GM23248 (cell line): ENCODE measurements at regions not wholly inside any gene's neighbourhood (a gene's known extent, or its start where the extent isn't known, plus 50 kb on each side); places are given as distances from the start of the nearest gene placed in this dataset.

ENCODE experiments used
- DNase-seq: peaks from one replicate; pipeline ENCODE4 v3.0.0-alpha.2; 2015
- H2AFZ ChIP-seq: fragments of 200-600 bp; sonication (generic); 2 replicates; pipeline ENCODE4 v1.6.1; 2016; ENCODE audit warnings: antibody characterized with exemption
- H3F3A ChIP-seq: fragments of 200-600 bp; sonication (generic); 2 replicates; pipeline ENCODE4 v1.6.1; 2016; ENCODE audit warnings: mild to moderate bottlenecking, antibody characterized with exemption, mixed run types; ENCODE audit not compliant: insufficient read depth
- H3K27ac ChIP-seq: fragments of 200-600 bp; sonication (generic); 2 replicates; pipeline ENCODE4 v1.5.1; 2016; ENCODE audit warnings: mild to moderate bottlenecking
- H3K27me3 ChIP-seq: fragments of 200-600 bp; sonication (generic); replicated peaks from 2 replicates; pipeline ENCODE4 v1.6.1; 2016; ENCODE audit warnings: mild to moderate bottlenecking; ENCODE audit not compliant: insufficient read depth
- H3K36me3 ChIP-seq: fragments of 200-600 bp; sonication (generic); 2 replicates; pipeline ENCODE4 v1.6.1; 2016; ENCODE audit warnings: low read depth, mild to moderate bottlenecking
- H3K4me1 ChIP-seq: fragments of 200-600 bp; sonication (generic); 2 replicates; pipeline ENCODE4 v1.6.1; 2016; ENCODE audit warnings: mild to moderate bottlenecking; ENCODE audit not compliant: insufficient read depth
- H3K4me2 ChIP-seq: fragments of 200-600 bp; sonication (generic); one replicate; pipeline ENCODE4 v1.6.1; 2016; ENCODE audit warnings: mild to moderate bottlenecking; ENCODE audit not compliant: unreplicated experiment
- H3K4me3 ChIP-seq: fragments of 200-600 bp; sonication (generic); 2 replicates; pipeline ENCODE4 v1.5.1; 2016; ENCODE audit warnings: mild to moderate bottlenecking
- H3K79me2 ChIP-seq: fragments of 200-600 bp; sonication (generic); 2 replicates; pipeline ENCODE4 v1.6.1; 2016; ENCODE audit warnings: mild to moderate bottlenecking; ENCODE audit not compliant: insufficient read depth
- H3K9ac ChIP-seq: fragments of 200-600 bp; sonication (generic); 2 replicates; pipeline ENCODE4 v1.6.1; 2016; ENCODE audit warnings: mild to moderate bottlenecking
- H3K9me2 ChIP-seq: fragments of 200-600 bp; sonication (generic); 2 replicates; pipeline ENCODE4 v1.6.1; 2016; ENCODE audit warnings: mixed run types, mild to moderate bottlenecking, moderate library complexity; ENCODE audit not compliant: insufficient read depth
- H3K9me3 ChIP-seq: fragments of 200-600 bp; sonication (generic); one replicate; pipeline ENCODE4 v1.6.1; 2017; ENCODE audit warnings: low read depth
- H4K20me1 ChIP-seq: fragments of 200-600 bp; sonication (generic); 2 replicates; pipeline ENCODE4 v1.6.0; 2016; ENCODE audit not compliant: insufficient read depth
- EZH2 ChIP-seq: fragments of 200-600 bp; sonication (generic); IDR thresholded peaks from 2 replicates; pipeline ENCODE4 v1.6.1; 2018; ENCODE audit warnings: antibody characterized with exemption, mild to moderate bottlenecking; ENCODE audit not compliant: insufficient read depth, poor library complexity, severe bottlenecking
- EZH2phosphoT487 ChIP-seq: fragments of 200-600 bp; sonication (generic); IDR thresholded peaks from 2 replicates; pipeline ENCODE4 v1.6.1; 2018; ENCODE audit warnings: antibody characterized with exemption, moderate library complexity, mild to moderate bottlenecking, low read depth; ENCODE audit not compliant: insufficient read depth
- WGBS, 2 experiments: methylation state at CpG; one replicate each; pipeline ENCODE4 v1.1.6; 2015 to 2017; ENCODE audit warnings: low lambda C conversion rate in 2 of 2, low coverage in 1 of 2; ENCODE audit errors: missing lambda C conversion rate in 2 of 2; 5-methylcytosine and 5-hydroxymethylcytosine counted together
- in situ Hi-C: fragments of 300-500 bp; cut with MboI; formaldehyde crosslinking; loops from 2 replicates; pipeline ENCODE4 v1.15.0; 2020

DNA sequence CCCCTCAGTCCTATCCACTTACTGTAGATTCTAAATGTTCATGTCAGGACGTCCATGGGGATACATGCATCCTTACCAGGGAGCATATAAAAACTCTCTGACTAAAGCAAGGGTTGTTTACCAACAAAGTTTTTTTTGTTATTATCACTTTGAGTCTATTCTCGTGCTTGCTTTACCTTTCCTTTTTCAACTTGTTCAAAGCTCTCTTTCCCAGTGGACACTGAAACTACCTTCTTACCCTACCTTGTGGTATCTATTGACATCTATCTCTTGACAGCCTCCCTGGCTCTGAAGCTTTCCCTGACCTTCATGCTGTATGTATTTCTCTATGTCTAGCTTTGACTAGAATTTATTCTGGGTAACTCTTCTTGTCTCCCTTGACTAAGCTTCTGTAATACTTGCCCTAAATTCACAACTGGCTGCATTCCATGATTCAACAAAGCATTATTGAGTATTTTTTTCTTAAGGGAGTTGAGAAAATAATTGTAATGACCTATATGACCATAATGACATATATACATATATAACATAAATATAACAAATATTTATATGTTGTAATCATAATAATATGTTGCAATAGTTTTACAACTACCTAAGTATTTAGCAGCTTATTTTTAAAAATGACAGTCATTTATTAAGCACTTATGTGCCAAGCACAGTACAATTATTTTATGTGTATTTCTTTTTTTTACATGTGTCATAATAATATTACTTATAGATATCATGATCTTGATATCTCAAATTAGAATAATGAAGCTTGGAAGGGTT is 403.4 kb upstream of the SPRY2 start:
- Histone ChIP-seq H3K4me3 (no peak overlapping the region), H4K20me1 (no peaks in the 10 kb centered on the region), H3K9ac (no peak overlapping the region), H3K4me1 (no peaks in the 10 kb centered on the region), H3K27me3 (no peaks in the 10 kb centered on the region), H3K9me3 (no peaks in the 10 kb centered on the region), H3K79me2 (no peaks in the 10 kb centered on the region), H3K9me2 (no peaks in the 10 kb centered on the region), H3K36me3 (no peaks in the 10 kb centered on the region), H3K4me2 (no peak overlapping the region), H3F3A (no peaks in the 10 kb centered on the region), H2AFZ (no peak overlapping the region), H3K27ac (no peak overlapping the region)
- DNase-seq: no peak
- in situ Hi-C loops: no loop called here
- no peak for TF ChIP-seq EZH2phosphoT487
- TF ChIP-seq EZH2: no peak
- WGBS, 2 experiments: 13 to 15% methylated on average over 2 of the region's 2 CpGs

DNA sequence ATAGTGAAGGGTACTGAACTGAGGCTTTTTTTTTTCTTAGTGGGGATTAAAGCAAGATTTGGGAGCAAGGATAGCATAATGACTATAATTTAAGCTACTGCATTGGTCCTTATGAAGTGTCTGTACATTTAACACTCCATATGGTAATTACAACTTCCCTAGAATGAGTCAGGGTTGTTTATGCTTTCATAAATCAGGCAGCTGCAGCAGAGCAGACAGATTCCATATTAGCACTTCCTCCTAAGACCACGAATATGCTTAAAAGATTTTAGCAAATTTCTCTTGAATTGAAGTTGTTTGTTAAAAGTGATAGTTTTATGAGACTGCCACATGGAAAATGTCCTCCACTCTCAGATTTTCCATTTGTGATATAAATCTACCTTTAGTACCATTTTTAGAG is 401.1 kb upstream of the SPRY2 start:
- Histone ChIP-seq H3K4me3 (no peak overlapping the region), H3K79me2 (no peaks in the 10 kb centered on the region), H3K9me3 (no peaks in the 10 kb centered on the region), H3F3A (no peaks in the 10 kb centered on the region), H3K9ac (no peak overlapping the region), H3K36me3 (no peaks in the 10 kb centered on the region), H2AFZ (no peak overlapping the region), H3K4me1 (no peaks in the 10 kb centered on the region), H4K20me1 (no peaks in the 10 kb centered on the region), H3K27me3 (no peaks in the 10 kb centered on the region), H3K4me2 (no peak overlapping the region), H3K9me2 (no peaks in the 10 kb centered on the region), H3K27ac (no peak overlapping the region)
- no peak for DNase-seq
- no peak for TF ChIP-seq EZH2
- in situ Hi-C loops: no loop called here
- 4 to 6% methylated on average over 1 of the region's 1 CpG for WGBS, 2 experiments

DNA sequence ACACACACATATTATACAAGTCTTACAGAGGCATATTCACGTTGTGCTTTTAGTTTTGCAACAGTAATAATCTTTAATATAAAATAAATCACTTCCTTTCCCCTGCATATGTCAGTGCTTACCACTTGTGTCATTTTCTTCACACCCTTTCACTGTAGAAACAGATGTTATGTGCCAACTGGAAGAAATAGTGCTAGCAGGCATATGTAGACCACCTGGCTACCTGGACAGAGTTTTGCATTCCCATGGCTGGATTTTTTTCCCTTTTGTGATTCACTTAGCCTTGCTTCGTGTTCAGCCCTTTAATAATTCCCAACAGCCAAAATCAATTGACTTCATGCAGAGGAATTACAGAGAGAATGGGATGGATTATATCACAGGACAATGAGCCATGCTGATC is 399.1 kb upstream of the SPRY2 start:
- H3K4me3 ChIP-seq: no peak overlapping the region
- in situ Hi-C loops: no loop called here
- 0 to 2% methylated on average over 2 of the region's 2 CpGs for WGBS, 2 experiments
- H4K20me1 ChIP-seq: no peaks in the 10 kb centered on the region
- H3K27ac ChIP-seq: no peak overlapping the region
- no peaks in the 10 kb centered on the region for H3K4me1 ChIP-seq
- no peaks in the 10 kb centered on the region for H3K9me3 ChIP-seq
- no peaks in the 10 kb centered on the region for H3K9me2 ChIP-seq
- no peak overlapping the region for H2AFZ ChIP-seq
- no peak overlapping the region for H3K9ac ChIP-seq
- no peaks in the 10 kb centered on the region for H3K79me2 ChIP-seq
- H3F3A ChIP-seq: no peaks in the 10 kb centered on the region
- H3K4me2 ChIP-seq: no peak overlapping the region
- H3K27me3 ChIP-seq: no peaks in the 10 kb centered on the region
- no peak for DNase-seq
- no peaks in the 10 kb centered on the region for H3K36me3 ChIP-seq
- TF ChIP-seq EZH2 (no peak), EZH2phosphoT487 (no peak)

DNA sequence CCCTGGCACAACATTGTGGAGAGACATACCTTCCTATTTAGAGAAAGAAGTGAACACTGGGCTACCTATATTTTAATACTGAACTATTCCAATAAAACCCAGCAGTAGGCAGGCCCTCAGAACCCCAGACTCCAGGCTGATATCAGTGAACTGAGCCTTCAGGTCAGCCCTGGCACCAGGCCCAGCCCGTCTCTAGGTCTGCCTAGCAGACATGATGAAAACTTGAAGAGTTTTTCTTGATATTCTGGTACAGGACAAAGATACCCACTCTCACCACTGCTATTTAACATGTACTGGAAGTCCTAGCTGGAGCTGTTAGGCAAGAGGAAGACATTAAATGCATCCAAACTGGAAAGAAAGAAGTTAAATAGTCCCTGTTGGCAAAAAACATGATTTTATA is 396.6 kb upstream of the SPRY2 start:
- Histone ChIP-seq H3K4me3 (no peak overlapping the region), H3K27me3 (no peaks in the 10 kb centered on the region), H3K4me2 (no peak overlapping the region), H3K36me3 (no peaks in the 10 kb centered on the region), H3K79me2 (no peaks in the 10 kb centered on the region), H2AFZ (no peak overlapping the region), H4K20me1 (no peaks in the 10 kb centered on the region), H3K4me1 (no peaks in the 10 kb centered on the region), H3K9ac (no peak overlapping the region), H3K9me3 (no peaks in the 10 kb centered on the region), H3K9me2 (no peaks in the 10 kb centered on the region), H3F3A (no peaks in the 10 kb centered on the region), H3K27ac (no peak overlapping the region)
- 7 to 12% methylated on average over 1 of the region's 1 CpG for WGBS, 2 experiments
- TF ChIP-seq EZH2phosphoT487 (no peak), EZH2 (no peak)
- in situ Hi-C loops: no loop called here
- DNase-seq: no peak
